OCI-LY3 (cell line): ENCODE measurements at regions not wholly inside any gene's neighbourhood (a gene's known extent, or its start where the extent isn't known, plus 50 kb on each side); places are given as distances from the start of the nearest gene placed in this dataset.

ENCODE experiments used
- CTCF ChIP-seq: fragments of 200-600, 300-600 bp; sonication (generic); IDR thresholded peaks from 2 replicates; pipeline ENCODE4 v1.5.1; 2014; ENCODE audit warnings: antibody characterized with exemption, low read length, low read depth
- EZH2phosphoT487 ChIP-seq: fragments of 200-600 bp; shearing (Covaris generic); IDR thresholded peaks from 2 replicates; pipeline ENCODE4 v1.6.1; 2018; ENCODE audit warnings: antibody characterized with exemption, mixed run types, low read depth

GRCh38 chr6:43984442-43985321 lies 142.6 kb downstream of the MRPL14 start:
- TF ChIP-seq CTCF, result no peak
- no peak for TF ChIP-seq EZH2phosphoT487
